SK-N-MC (cell line): ENCODE measurements at regions not wholly inside any gene's neighbourhood (a gene's known extent, or its start where the extent isn't known, plus 50 kb on each side); places are given as distances from the start of the nearest gene placed in this dataset.

ENCODE experiments used
- DNase-seq: peaks from one replicate; pipeline ENCODE4 v3.0.0-alpha.2; 2011; ENCODE audit warnings: low read depth, low spot score
- H3K27ac ChIP-seq: fragments of 200-600 bp; sonication (generic); 2 replicates; pipeline ENCODE4 v1.5.1; 2016; ENCODE audit warnings: mixed run types
- H3K36me3 ChIP-seq: fragments of 200-600 bp; sonication (generic); 2 replicates; pipeline ENCODE4 v1.6.1; 2017; ENCODE audit warnings: antibody characterized with exemption, low read length, mixed read lengths; ENCODE audit not compliant: insufficient read depth
- H3K4me3 ChIP-seq: fragments of 200-600 bp; sonication (generic); 2 replicates; pipeline ENCODE4 v1.5.1; 2016
- H3K9ac ChIP-seq: fragments of 200-600 bp; sonication (generic); 2 replicates; pipeline ENCODE4 v1.8.0; 2017; ENCODE audit warnings: mixed run types, mixed read lengths; ENCODE audit not compliant: insufficient read length
- H3K9me3 ChIP-seq: fragments of 200-600 bp; sonication (generic); 2 replicates; pipeline ENCODE4 v1.6.1; 2017; ENCODE audit warnings: low read depth, mild to moderate bottlenecking, antibody characterized with exemption, low read length, moderate library complexity, mixed read lengths
- EZH2 ChIP-seq: fragments of 200-600 bp; sonication (generic); IDR thresholded peaks from one replicate; pipeline ENCODE4 v1.6.1; 2017; ENCODE audit warnings: antibody characterized with exemption
- FOXP2 ChIP-seq: optimal IDR thresholded peaks from 2 replicates; pipeline ENCODE3; 2011; ENCODE audit warnings: mild to moderate bottlenecking, moderate library complexity; ENCODE audit not compliant: insufficient read depth; ENCODE audit errors: extremely low read length, control extremely low read depth
- POLR2AphosphoS5 ChIP-seq: IDR thresholded peaks from 2 replicates; pipeline ENCODE4 v1.6.1; 2012; ENCODE audit warnings: mild to moderate bottlenecking, low read depth, low read length, borderline replicate concordance

DNA sequence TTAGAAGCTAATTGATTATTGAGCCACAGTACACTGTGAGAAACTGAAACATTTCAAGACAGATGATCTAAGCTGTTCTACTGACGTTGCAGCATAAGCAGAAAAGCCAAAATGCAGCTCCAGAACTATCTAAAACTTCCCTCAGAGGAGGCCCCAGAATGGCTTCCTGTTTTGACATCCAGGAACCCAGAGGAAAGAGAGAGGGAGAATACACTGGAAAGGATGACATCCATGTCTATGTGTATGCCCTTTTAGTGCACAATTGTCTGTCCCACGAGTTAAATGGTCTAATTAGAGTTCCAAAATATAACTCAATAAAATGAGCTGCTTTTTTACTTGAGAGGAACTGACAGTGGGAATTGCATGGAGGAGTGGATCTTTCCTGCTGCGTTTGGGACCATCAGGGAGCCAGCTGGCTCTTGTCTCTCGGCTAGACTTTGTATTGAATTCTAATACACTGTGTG, 688.1 kb downstream of the ZNF385D start:
- TF ChIP-seq EZH2 (no peak), POLR2AphosphoS5 (no peak), FOXP2 (no peak)
- no peak for DNase-seq
- H3K9me3 ChIP-seq, result no peaks in the 10 kb centered on the region
- H3K9ac ChIP-seq, result no peak overlapping the region
- H3K4me3 ChIP-seq, result no peak overlapping the region
- H3K36me3 ChIP-seq, result no peaks in the 10 kb centered on the region
- H3K27ac ChIP-seq, result no peak overlapping the region

DNA sequence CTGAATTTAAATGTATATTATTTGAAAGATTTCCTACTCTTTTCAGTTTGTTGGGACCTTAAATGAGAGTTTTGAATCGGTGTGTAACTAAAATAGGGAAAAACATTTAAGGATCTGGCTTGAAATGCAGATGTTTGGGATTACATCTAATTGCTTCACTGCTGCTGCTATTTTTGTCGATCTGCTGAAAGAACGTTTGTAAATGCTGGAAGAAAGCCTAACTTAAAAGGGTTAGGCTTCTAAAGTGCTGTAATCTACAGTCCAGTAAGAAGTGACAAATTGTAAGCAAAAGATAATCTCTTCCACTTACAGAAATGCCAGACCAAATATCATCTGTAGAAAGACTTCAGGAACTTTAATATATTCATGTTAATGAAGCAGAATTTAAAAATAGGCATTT, 691.6 kb downstream of the ZNF385D start:
- Histone ChIP-seq H3K4me3 (no peak overlapping the region), H3K36me3 (no peaks in the 10 kb centered on the region), H3K27ac (no peak overlapping the region), H3K9ac (no peak overlapping the region), H3K9me3 (no peaks in the 10 kb centered on the region)
- TF ChIP-seq EZH2, result no peak
- TF ChIP-seq POLR2AphosphoS5, result no peak
- no peak for TF ChIP-seq FOXP2
- no peak for DNase-seq

DNA sequence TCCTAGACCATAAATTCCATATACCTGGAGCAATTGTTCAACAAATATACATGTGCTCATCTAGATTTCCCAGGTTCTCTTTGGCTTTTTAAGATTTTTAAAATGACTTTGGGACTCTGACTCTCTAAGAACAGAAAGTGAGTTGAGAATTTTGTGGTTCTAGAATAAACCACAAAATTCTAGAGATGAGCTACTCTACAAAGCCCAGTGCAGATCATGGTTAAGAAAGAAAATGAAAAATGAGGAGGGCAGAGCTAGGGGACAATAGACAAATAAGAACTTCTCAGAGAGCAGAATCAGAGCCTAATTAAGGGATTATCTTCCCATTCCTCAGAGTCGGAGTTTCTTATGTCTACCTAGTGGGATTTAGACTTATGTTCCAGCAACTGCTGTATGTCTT, 694.7 kb downstream of the ZNF385D start:
- no peak for DNase-seq

DNA sequence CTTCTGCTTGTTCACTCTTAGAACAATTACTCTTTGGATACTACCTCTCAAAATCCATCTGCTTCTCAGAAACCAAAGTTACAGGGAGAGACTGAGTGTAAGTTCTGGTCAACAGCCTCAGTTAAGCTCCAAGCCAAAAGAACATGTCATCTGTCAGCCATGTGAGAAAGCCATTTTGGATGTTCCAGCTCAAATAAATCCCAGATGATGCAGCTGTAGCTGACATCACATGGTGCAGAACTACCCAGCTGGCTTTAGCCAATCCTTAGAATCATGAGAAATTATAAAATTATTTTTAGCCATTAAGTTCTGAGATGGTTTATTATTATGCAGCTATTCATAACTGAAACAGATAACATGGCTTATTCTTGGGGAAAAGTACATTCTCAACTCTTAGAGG, 696.0 kb downstream of the ZNF385D start:
- Histone ChIP-seq H3K27ac (no peak overlapping the region), H3K9me3 (no peaks in the 10 kb centered on the region), H3K36me3 (no peaks in the 10 kb centered on the region), H3K9ac (no peak overlapping the region), H3K4me3 (no peak overlapping the region)
- TF ChIP-seq FOXP2, result no peak
- no peak for TF ChIP-seq POLR2AphosphoS5
- no peak for TF ChIP-seq EZH2
- no peak for DNase-seq

More for the DNA sequence above, 694.7 kb downstream of the ZNF385D start:
- Histone ChIP-seq H3K36me3 (no peaks in the 10 kb centered on the region), H3K4me3 (no peak overlapping the region), H3K9me3 (no peaks in the 10 kb centered on the region), H3K27ac (no peak overlapping the region), H3K9ac (no peak overlapping the region)
- TF ChIP-seq POLR2AphosphoS5 (no peak), EZH2 (no peak), FOXP2 (no peak)

DNA sequence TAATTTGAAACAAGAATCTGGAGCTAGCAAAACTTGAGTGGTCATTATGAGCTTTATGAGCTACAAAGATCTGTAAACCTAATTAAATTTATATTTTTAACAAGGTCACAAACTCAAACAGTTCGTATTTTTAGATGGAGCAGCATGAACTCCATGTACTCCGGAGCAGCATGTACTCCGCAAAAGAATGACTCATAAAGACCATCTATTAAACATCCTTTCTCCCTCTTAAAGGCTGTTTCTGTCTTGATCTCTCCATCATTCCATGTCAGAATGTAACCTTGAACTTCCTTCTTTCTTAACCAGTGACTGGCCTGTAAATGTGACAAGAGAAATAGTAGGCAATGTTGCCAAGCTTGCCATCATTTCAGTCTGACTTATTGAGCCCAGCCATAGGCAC, 696.9 kb downstream of the ZNF385D start:
- DNase-seq, result no peak
- H3K9me3 ChIP-seq, result no peaks in the 10 kb centered on the region
- H3K4me3 ChIP-seq, result no peak overlapping the region
- H3K9ac ChIP-seq, result no peak overlapping the region
- TF ChIP-seq EZH2, result no peak
- TF ChIP-seq FOXP2, result no peak
- TF ChIP-seq POLR2AphosphoS5, result no peak
- H3K36me3 ChIP-seq, result no peaks in the 10 kb centered on the region
- no peak overlapping the region for H3K27ac ChIP-seq

DNA sequence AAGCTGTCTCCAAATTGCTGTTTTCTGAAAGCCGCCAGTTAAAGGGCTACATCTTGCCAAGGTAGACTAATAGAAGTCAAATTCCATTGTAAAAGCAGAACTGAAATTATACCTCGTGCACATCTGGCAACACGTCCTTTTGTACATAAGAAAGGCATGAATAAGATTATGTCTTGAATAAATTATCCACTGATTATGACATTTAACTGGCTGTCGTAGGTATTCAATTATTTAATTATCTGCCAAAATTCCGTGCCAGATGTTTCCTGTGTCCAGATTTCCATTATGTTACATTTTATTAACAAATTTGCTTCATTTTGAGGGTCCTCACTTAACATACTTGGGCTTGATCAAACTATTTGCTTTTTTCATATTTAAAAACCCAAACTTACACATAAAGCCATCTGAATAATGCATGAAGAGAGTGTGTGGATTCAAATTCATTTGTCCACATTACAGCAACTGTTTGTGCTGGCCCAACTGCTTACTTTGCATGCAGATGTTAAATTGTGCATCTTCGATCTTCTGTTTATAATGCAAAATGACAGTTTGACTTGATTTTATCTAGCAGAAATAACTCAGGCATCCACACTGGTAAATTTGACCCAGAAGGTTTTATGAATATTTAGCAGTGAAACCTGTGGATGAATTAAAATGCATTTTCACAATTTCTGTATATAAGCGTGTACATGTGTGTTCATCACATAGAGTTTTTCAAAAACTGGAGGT, 701.5 kb downstream of the ZNF385D start:
- TF ChIP-seq EZH2, result no peak
- no peak for TF ChIP-seq FOXP2
- no peak for TF ChIP-seq POLR2AphosphoS5
- no peaks in the 10 kb centered on the region for H3K36me3 ChIP-seq
- no peak overlapping the region for H3K4me3 ChIP-seq
- no peak overlapping the region for H3K27ac ChIP-seq
- no peak for DNase-seq
- no peaks in the 10 kb centered on the region for H3K9me3 ChIP-seq
- H3K9ac ChIP-seq, result no peak overlapping the region

DNA sequence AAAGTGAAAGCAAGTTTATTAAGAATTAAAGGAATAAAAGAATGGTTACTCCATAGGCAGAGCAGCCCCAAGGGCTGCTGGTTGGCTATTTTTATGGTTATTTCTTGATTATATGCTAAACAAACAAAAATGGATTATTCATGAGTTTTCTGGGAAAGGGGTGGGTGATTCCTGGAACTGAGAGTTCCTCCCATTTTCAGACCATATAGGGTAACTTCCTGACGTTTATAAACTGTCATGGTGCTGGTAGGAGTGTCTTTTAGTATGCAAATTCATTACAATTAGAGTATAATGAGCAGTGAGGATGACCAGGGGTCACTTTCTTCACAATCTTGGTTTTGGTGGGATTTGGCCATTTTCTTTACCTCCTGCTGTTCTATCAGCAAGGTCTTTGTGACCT, 707.9 kb downstream of the ZNF385D start:
- TF ChIP-seq EZH2 (no peak), FOXP2 (no peak), POLR2AphosphoS5 (no peak)
- Histone ChIP-seq H3K36me3 (no peaks in the 10 kb centered on the region), H3K4me3 (no peak overlapping the region), H3K9me3 (no peaks in the 10 kb centered on the region), H3K9ac (no peak overlapping the region), H3K27ac (no peak overlapping the region)
- DNase-seq, result no peak

DNA sequence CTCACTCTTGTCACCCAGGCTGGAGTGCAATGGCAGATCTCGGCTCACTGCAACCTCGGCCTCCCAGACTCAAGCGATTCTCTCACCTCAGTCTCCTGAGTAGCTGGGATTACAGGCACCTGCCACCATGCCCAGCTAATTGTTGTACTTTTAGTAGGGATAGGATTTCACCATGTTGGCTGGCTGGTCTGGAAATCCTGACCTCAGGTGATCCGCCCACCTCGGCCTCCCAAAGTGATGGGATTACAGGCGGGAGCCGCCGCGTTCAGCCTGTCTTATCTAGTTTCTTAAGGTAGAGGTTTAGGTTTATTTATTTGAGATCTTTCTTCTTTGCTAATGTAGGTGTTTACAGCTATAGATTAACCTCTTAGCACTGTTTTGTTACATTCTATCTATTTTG, 708.8 kb downstream of the ZNF385D start:
- Histone ChIP-seq H3K9me3 (no peaks in the 10 kb centered on the region), H3K36me3 (no peaks in the 10 kb centered on the region), H3K9ac (no peak overlapping the region), H3K4me3 (no peak overlapping the region), H3K27ac (no peak overlapping the region)
- TF ChIP-seq FOXP2, result no peak
- TF ChIP-seq EZH2, result no peak
- TF ChIP-seq POLR2AphosphoS5, result no peak
- DNase-seq, result no peak

DNA sequence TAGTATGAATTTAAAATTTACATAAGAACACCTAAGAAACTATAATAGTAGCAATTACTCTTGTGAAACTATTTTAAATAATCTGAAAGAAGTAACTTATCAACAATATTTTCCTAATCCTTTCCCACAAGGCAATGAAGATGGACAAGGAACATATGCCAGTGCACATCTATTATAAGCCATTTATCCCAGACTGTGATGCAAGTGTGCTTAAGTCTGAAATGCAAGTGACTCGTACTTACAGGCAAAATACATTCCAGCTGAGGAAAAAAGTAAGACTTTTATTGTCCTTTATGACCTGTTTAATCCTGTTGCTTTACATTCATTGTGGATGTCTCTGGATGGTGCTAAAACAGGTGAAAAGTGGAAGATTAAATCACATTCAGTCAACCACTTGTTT, 709.4 kb downstream of the ZNF385D start:
- Histone ChIP-seq H3K4me3 (no peak overlapping the region), H3K36me3 (no peaks in the 10 kb centered on the region), H3K27ac (no peak overlapping the region), H3K9me3 (no peaks in the 10 kb centered on the region), H3K9ac (no peak overlapping the region)
- TF ChIP-seq EZH2 (no peak), POLR2AphosphoS5 (no peak), FOXP2 (no peak)
- no peak for DNase-seq

DNA sequence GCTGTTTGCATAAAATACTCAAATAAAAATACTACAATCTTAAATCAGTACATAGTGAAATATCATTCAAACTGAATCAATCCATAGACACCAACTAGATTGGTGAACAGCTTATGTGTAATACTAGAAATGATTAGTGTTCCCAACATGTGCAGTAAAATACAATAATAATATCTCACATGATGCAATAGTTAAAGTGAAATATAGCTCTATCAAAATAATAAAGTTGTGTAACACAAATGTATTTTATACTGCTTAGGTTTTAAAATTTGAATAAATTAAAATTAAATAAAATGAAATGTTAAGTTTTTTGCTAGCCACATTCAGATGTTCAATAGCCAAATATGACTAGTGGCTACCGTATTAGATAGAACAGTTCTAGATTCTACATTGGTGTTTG, 714.1 kb downstream of the ZNF385D start:
- no peak overlapping the region for H3K4me3 ChIP-seq
- H3K9me3 ChIP-seq, result no peaks in the 10 kb centered on the region
- no peak for TF ChIP-seq FOXP2
- TF ChIP-seq EZH2, result no peak
- TF ChIP-seq POLR2AphosphoS5, result no peak
- H3K36me3 ChIP-seq, result no peaks in the 10 kb centered on the region
- DNase-seq, result no peak
- no peak overlapping the region for H3K9ac ChIP-seq
- H3K27ac ChIP-seq, result no peak overlapping the region
